Transverse colon (tissue), 4 donors: ENCODE measurements at regions not wholly inside any gene's neighbourhood (a gene's known extent, or its start where the extent isn't known, plus 50 kb on each side); places are given as distances from the start of the nearest gene placed in this dataset.

Experiments
- DNase-seq: peaks from one replicate; pipeline ENCODE4 v3.0.0-alpha.2; 2019
- H3K27ac ChIP-seq, 4 donors: fragments of 200-600 bp; sonication (generic); 2 replicates each; pipeline ENCODE4 v1.5.1; 2016 to 2018; ENCODE audit warnings: inconsistent platforms in 4 of 4
- H3K27me3 ChIP-seq: fragments of 200-600 bp; sonication (generic); 2 replicates; pipeline ENCODE4 v1.5.1; 2017; ENCODE audit warnings: inconsistent platforms
- H3K36me3 ChIP-seq, 4 donors: fragments of 200-600 bp; sonication (generic); 2 replicates each; pipeline ENCODE4 v1.5.1; 2017 to 2019; ENCODE audit warnings: inconsistent platforms in 4 of 4
- H3K4me1 ChIP-seq, 4 donors: fragments of 200-600 bp; sonication (generic); 2 replicates each; pipeline ENCODE4 v1.5.1; 2017 to 2020; ENCODE audit warnings: inconsistent platforms in 4 of 4
- H3K4me3 ChIP-seq, 4 donors: fragments of 200-600 bp; sonication (generic); 1 replicate in 1 of 4; 2 replicates in 3 of 4; pipeline versions ENCODE4 v1.5.1 to v1.6.1; 2017 to 2019; ENCODE audit warnings: inconsistent platforms in 4 of 4
- H3K9me3 ChIP-seq, 2 donors: fragments of 200-600 bp; sonication (generic); 2 replicates each; pipeline ENCODE4 v1.5.1; 2017 to 2019; ENCODE audit warnings: inconsistent platforms in 2 of 2
- EP300 ChIP-seq: sonication (generic); formaldehyde crosslinking; IDR thresholded peaks from one replicate; pipeline ENCODE4 v1.6.1; 2017; ENCODE audit warnings: antibody characterized with exemption, low read depth
- POLR2A ChIP-seq: fragments of 450-650 bp; IDR thresholded peaks from one replicate; pipeline ENCODE4 v1.6.1; 2016; ENCODE audit warnings: antibody characterized with exemption, mild to moderate bottlenecking, moderate library complexity
- POLR2AphosphoS5 ChIP-seq, 3 donors: sonication (generic); formaldehyde crosslinking; IDR thresholded peaks; one replicate each; pipeline ENCODE4 v1.6.1; 2016; ENCODE audit warnings: antibody characterized with exemption in 3 of 3
- WGBS, 2 donors: methylation state at CpG; one replicate each; pipeline ENCODE4 v1.1.5; 2018; ENCODE audit warnings: low coverage in 1 of 2; 5-methylcytosine and 5-hydroxymethylcytosine counted together
- in situ Hi-C, 4 donors: fragments of 200-750 bp; cut with MboI; loops; one replicate each; pipeline versions ENCODE4 v1.15.0 to v1.15.1; 2017; ENCODE audit warnings: low sequenced_read_pairs in 3 of 4, low pct_ligation_motif_present in 1 of 4, low pct_unique_long_range_greater_than_20kb in 1 of 4
- intact Hi-C: fragments of 100-400 bp; cut with DNase I; formaldehyde crosslinking; loops from one replicate; pipeline ENCODE4 v1.15.1; 2023; ENCODE audit warnings: low total_unique reads
- TF ChIP-seq, protein P1 (sequence below), 5 experiments: fragments of 200-600 bp in 3 of 5; fragments of 450-650 bp in 2 of 5; sonication (generic) in 3 of 5; IDR thresholded peaks; 1 replicate in 2 of 5; 2 replicates in 3 of 5; pipeline ENCODE4 v1.5.1; 2016 to 2017; ENCODE audit warnings: antibody characterized with exemption in 5 of 5, inconsistent platforms in 3 of 5, mild to moderate bottlenecking in 2 of 5, moderate library complexity in 1 of 5

DNA sequence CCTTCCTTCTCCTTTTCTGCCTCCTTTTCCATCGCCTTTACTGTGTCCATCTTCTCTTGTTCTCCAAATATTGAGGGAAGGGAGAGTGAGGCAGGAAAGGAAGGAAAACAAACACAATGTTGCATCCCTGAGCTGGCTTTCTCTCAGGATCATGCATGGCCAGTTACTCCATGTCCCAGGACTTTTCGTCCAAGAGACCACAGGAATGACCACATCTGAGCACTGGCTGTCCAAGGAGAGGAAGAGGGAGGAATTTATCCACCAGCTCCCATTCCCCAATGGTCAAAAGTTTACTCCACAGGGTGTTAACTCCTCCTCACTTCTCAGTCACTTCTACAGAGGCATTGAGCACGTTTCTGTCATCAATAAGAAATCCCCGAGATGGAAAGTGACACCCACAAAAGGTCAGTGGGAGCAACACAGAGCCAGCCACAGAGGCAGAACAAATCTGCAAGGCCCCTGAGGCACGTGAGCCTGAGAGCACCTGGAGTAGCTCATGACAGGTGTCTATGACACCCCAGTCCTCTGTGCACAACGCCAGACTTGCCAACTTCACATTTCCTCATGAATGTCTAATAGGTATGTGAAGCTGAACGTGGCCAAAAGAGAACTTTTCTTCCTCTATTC lies 177.3 kb upstream of the NUDT4 start:
- Histone ChIP-seq H3K4me3 (no peak overlapping the region), H3K27me3 (no peaks in the 10 kb centered on the region), H3K9me3 (no peaks in the 10 kb centered on the region), H3K27ac (no peak overlapping the region), H3K36me3 (no peaks in the 10 kb centered on the region), H3K4me1 (peaks cover 0 to 7% (median 0%) of the 10 kb centered on the region in 4 donors)
- 82% methylated on average over 5 to 7 of the region's 7 CpGs for WGBS, 2 donors
- no peak for TF ChIP-seq POLR2AphosphoS5 (IDR thresholded peaks at IDR 0.05)
- intact Hi-C loops = no loop called here
- no peak for DNase-seq
- in situ Hi-C loops = no loop called here

DNA sequence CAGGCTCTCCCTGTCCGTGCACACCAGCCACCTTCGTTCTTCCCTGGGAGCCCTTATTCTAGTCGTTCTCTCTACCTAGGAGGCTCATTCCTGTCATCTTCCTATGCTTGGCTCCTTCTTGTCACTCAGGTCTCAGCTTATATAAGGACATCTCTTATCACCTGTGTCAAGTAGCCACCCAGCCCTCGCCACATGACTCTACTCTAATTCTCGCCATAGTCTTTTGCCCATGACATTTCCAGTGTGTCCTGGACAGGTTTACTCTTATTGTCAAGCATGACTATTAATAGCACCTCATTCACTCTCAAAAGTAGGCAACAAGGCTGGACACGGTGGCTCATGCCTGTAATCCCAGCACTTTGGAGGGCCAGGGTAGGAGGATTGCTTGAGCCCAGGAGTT lies 175.7 kb upstream of the NUDT4 start:
- WGBS, 2 donors = 95 to 100% methylated on average over 5 to 6 of the region's 6 CpGs
- in situ Hi-C loops = no loop called here
- Histone ChIP-seq H3K27ac (no peak overlapping the region), H3K4me3 (no peak overlapping the region), H3K9me3 (no peaks in the 10 kb centered on the region), H3K27me3 (no peaks in the 10 kb centered on the region), H3K4me1 (peaks cover 0 to 5% (median 0%) of the 10 kb centered on the region in 4 donors), H3K36me3 (no peaks in the 10 kb centered on the region)
- intact Hi-C loops = no loop called here
- TF ChIP-seq EP300 (no peak), POLR2A (no peak), POLR2AphosphoS5 (IDR thresholded peaks at IDR 0.05) (no peak)
- TF ChIP-seq, protein P1, sequence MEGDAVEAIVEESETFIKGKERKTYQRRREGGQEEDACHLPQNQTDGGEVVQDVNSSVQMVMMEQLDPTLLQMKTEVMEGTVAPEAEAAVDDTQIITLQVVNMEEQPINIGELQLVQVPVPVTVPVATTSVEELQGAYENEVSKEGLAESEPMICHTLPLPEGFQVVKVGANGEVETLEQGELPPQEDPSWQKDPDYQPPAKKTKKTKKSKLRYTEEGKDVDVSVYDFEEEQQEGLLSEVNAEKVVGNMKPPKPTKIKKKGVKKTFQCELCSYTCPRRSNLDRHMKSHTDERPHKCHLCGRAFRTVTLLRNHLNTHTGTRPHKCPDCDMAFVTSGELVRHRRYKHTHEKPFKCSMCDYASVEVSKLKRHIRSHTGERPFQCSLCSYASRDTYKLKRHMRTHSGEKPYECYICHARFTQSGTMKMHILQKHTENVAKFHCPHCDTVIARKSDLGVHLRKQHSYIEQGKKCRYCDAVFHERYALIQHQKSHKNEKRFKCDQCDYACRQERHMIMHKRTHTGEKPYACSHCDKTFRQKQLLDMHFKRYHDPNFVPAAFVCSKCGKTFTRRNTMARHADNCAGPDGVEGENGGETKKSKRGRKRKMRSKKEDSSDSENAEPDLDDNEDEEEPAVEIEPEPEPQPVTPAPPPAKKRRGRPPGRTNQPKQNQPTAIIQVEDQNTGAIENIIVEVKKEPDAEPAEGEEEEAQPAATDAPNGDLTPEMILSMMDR (IDR thresholded peaks at IDR 0.05) = no peak
- no peak for DNase-seq

DNA sequence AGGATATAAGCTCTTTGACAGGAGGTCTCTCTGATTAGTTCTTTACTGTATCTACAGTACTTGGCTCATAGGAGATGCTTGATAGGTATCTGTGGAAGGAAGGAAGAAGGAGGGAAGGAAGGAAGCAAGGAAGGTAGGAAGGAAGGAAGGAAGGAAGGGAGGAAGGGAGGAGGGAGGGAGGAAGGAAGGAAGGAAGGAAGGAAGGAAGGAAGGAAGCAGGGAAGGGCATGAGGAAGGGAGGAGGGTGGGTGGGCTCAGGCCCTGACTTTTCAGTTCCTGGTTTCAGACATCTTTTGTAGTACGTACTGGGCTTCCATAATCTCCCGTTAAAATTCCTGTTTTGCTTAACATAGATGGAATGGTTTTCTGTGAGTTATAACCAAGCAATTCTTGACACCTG lies 175.0 kb upstream of the NUDT4 start:
- no peak overlapping the region for H3K27ac ChIP-seq
- H3K9me3 ChIP-seq = no peaks in the 10 kb centered on the region
- H3K36me3 ChIP-seq = no peaks in the 10 kb centered on the region
- intact Hi-C loops (no loop called here), in situ Hi-C loops (no loop called here)
- H3K27me3 ChIP-seq = no peaks in the 10 kb centered on the region
- no peak for DNase-seq
- no peak overlapping the region for H3K4me3 ChIP-seq
- H3K4me1 ChIP-seq = no peaks in the 10 kb centered on the region
- TF ChIP-seq EP300 (no peak), POLR2AphosphoS5 (IDR thresholded peaks at IDR 0.05) (no peak), POLR2A (no peak)
- TF ChIP-seq, protein P1 (IDR thresholded peaks at IDR 0.05) = no peak
- 73 to 74% methylated on average over 2 of the region's 2 CpGs for WGBS, 2 donors

DNA sequence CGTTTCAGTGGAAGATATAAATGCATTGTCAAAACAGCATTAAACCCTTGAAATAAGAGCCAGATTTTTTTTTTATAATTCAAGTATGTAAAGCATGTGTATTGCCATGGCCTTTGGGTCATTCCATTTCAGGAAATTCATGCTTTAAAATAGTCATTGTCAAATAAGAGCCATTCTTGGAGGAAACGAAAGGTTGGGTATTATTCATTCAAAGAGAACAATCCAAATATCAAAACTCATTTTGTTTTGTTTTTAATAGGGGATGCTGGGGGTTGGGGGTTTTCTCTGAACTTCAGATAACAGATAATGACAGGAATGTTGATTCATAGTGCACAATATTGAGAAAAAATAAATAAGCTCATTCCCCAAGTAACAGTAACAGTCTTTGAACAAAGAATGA lies 174.4 kb upstream of the NUDT4 start:
- no peaks in the 10 kb centered on the region for H3K27me3 ChIP-seq
- H3K27ac ChIP-seq = no peak overlapping the region
- no peaks in the 10 kb centered on the region for H3K36me3 ChIP-seq
- in situ Hi-C loops = no loop called here
- intact Hi-C loops = no loop called here
- H3K4me3 ChIP-seq = no peak overlapping the region
- no peak for DNase-seq
- WGBS, 2 donors = 56 to 60% methylated on average over 2 of the region's 2 CpGs
- H3K9me3 ChIP-seq = no peaks in the 10 kb centered on the region
- TF ChIP-seq POLR2A = no peak
- TF ChIP-seq EP300 = no peak
- TF ChIP-seq, protein P1 (IDR thresholded peaks at IDR 0.05) = no peak
- TF ChIP-seq POLR2AphosphoS5 (IDR thresholded peaks at IDR 0.05) = no peak
- H3K4me1 ChIP-seq = no peaks in the 10 kb centered on the region

DNA sequence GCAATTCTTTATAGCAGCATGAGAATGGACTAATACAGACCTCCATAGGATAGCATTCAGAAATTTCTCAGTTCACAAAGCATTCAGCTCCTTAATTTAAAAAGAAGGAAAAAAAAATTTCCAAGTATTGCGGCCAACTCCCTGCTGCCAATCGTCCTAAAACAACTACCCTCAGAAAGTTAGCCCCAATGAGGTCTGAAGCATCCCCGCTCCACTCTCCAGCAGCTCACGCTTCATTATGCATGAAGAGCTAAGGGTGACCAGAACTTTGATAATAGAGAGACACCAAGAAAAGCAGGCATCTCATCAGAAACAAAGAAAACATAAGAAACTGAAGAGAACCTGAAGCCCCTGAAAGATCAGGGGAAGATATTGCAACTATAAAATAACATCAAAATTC lies 172.8 kb upstream of the NUDT4 start:
- no peak for TF ChIP-seq POLR2AphosphoS5 (IDR thresholded peaks at IDR 0.05)
- TF ChIP-seq, protein P1 (IDR thresholded peaks at IDR 0.05) = no peak
- TF ChIP-seq POLR2A = no peak
- TF ChIP-seq EP300 = no peak
- DNase-seq = no peak
- Histone ChIP-seq H3K36me3 (no peaks in the 10 kb centered on the region), H3K4me1 (no peaks in the 10 kb centered on the region), H3K27me3 (no peaks in the 10 kb centered on the region), H3K27ac (no peak overlapping the region), H3K9me3 (no peaks in the 10 kb centered on the region), H3K4me3 (no peak overlapping the region)
- in situ Hi-C loops (no loop called here), intact Hi-C loops (no loop called here)
- 94 to 95% methylated on average over 4 of the region's 4 CpGs for WGBS, 2 donors
